ENCODE measurements at regions not wholly inside any gene's neighbourhood (a gene's known extent, or its start where the extent isn't known, plus 50 kb on each side); places are given as distances from the start of the nearest gene placed in this dataset.

- H3K36me3 ChIP-seq, result no peaks in the 10 kb centered on the region
- intact Hi-C loops (cut with DNase I; ENCODE audit: low total_unique reads), result no loop called here
- DNase-seq (ENCODE audit: low spot score in 2 of 2), result no peak
- H3K27ac ChIP-seq, result no peak overlapping the region
- no peaks in the 10 kb centered on the region for H3K4me1 ChIP-seq
- TF ChIP-seq CTCF (IDR thresholded peaks at IDR 0.05) (no peak), POLR2AphosphoS5 (IDR thresholded peaks at IDR 0.05) (no peak), POLR2A (IDR thresholded peaks at IDR 0.05) (no peak)
- no peaks in the 10 kb centered on the region for H3K9me3 ChIP-seq
- H3K27me3 ChIP-seq, result no peaks in the 10 kb centered on the region
- no peak overlapping the region for H3K4me3 ChIP-seq
Measured at GRCh38 chr2:15889442-15890123, 50.8 kb upstream of the MYCN start.

- Histone ChIP-seq H3K4me1 (no peaks in the 10 kb centered on the region), H3K27me3 (no peaks in the 10 kb centered on the region), H3K9me3 (no peaks in the 10 kb centered on the region), H3K27ac (peak overlapping the region in 1 of 2 donors; percentile 58), H3K36me3 (no peaks in the 10 kb centered on the region), H3K4me3 (no peak overlapping the region)
- intact Hi-C loops (cut with DNase I; ENCODE audit: low total_unique reads), result no loop called here
- TF ChIP-seq POLR2A (IDR thresholded peaks at IDR 0.05), result no peak
- no peak for TF ChIP-seq CTCF (IDR thresholded peaks at IDR 0.05)
- no peak for TF ChIP-seq POLR2AphosphoS5 (IDR thresholded peaks at IDR 0.05)
- no peak for DNase-seq (ENCODE audit: low spot score in 2 of 2)
Measured at GRCh38 chr2:15890124-15890754, 50.1 kb upstream of the MYCN start.
